GM20431 (cell line): ENCODE measurements at regions not wholly inside any gene's neighbourhood (a gene's known extent, or its start where the extent isn't known, plus 50 kb on each side); places are given as distances from the start of the nearest gene placed in this dataset.
"Not testable (repeated sequence)": the region's sequence is repeated elsewhere in the genome, so short reads cannot be mapped to it uniquely, and the experiment has no call there.

Source experiments
- in situ Hi-C: fragments of 300-500 bp; cut with MseI, MboI; formaldehyde crosslinking; loops from one replicate; pipeline ENCODE4 v1.15.0; 2020; ENCODE audit warnings: low sequenced_read_pairs; ENCODE audit not compliant: unreplicated experiment

DNA sequence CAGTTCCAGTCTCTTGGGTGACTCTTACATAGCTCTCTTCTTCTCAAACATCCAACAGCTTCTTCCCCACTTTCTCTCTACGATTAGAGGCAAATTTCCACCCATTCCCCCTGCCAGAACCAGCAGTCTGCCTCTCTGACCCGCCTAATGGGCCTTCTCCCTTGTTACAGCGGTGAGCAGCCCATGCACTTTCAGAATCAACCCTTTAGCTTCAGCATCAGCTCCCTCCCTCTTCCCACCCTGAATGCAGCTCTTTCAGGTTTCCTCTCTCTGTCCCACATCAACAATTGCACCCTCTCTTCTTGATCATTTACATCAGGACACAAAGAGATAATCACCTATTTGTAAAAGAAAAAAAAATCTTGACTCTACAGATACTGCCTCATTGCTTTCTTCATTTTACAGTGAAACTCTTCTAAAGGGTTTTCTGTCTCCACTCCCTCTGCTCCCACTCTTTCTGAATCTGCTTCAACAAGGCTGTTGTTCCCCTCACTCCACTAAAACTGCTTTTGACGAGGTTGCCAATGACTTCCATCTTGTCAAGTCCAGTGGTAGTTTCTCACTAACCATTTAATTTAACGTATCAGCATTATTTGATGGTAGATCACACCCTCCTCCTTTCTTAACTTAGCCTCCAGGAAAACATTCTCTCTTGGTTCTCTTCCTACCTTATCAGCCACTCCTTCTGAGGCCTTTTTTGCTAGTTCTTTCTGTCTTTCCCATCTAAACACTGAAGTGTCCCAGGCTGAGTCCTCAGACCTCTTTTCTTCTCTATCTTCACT lies 106.6 kb downstream of the NPY start:
- in situ Hi-C loops, result no loop called here

- in situ Hi-C loops, result no loop called here
These were observed 108.8 kb downstream of the NPY start for GRCh38 chr7:24392774-24393173.

GRCh38 chr7:24395512-24395911 lies 111.5 kb downstream of the NPY start:
- in situ Hi-C loops, result no loop called here

DNA sequence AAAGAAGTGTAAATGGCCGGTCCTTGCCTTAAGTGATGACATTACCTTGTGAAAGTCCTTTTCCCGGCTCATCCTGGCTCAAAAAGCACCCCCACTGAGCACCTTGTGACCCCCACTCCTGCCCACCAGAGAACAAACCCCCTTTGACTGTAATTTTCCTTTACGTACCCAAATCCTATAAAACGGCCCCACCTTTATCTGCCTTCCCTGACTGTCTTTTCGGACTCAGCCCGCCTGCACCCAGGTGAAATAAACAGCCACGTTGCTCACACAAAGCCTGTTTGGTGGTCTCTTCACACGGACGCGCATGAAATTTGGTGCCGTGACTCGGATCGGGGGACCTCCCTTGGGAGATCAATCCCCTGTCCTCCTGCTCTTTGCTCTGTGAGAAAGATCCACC lies 112.4 kb downstream of the NPY start:
- in situ Hi-C loops, result not testable (repeated sequence)

DNA sequence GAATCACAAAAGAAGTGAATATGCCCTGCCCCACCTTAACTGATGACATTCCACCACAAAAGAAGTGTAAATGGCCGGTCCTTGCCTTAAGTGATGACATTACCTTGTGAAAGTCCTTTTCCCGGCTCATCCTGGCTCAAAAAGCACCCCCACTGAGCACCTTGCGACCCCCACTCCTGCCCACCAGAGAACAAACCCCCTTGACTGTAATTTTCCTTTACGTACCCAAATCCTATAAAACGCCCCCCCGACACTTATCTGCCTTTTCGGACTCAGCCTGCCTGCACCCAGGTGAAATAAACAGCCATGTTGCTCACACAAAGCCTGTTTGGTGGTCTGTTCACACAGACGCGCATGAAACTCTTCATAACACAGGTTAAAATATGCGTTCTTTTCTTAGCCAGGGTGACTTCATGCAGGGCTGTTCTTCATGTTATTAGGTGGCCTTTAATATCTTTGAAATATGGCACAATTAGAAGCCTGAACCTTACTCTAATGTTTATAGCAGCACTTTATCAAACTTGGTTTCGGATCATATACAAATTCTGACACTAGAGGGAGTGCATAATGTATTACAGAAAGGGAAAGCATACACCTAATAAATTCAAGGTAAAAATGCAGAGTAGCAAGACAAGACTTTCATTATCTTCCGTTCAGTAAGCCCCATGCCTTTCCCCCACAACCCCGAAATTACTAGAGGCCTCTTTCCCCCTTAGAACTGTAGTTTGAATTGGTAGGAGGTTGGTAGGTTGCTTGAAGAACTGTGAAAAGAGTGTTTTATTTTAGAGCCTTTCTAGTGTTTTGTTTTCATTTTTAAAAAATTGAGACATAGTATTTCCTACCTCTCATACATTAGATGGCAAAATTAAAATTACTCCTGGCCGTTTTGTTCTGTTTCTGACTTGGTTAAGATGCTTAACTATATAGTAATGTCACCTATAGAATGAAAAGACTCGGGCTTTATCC lies 117.9 kb downstream of the NPY start:
- in situ Hi-C loops, result loop anchor here (25.0 kb wide), 1 partner anchor 260 kb away; no protein-coding TSS in a partner anchor

GRCh38 chr7:24402655-24403054 lies 118.7 kb downstream of the NPY start:
- in situ Hi-C loops, result loop anchor here (25.0 kb wide), 1 partner anchor 260 kb away; no protein-coding TSS in a partner anchor

GRCh38 chr7:24403557-24403956 lies 119.6 kb downstream of the NPY start:
- in situ Hi-C loops, result loop anchor here (25.0 kb wide), 1 partner anchor 259 kb away; no protein-coding TSS in a partner anchor

GRCh38 chr7:24404315-24404714 lies 120.3 kb downstream of the NPY start:
- in situ Hi-C loops, result loop anchor here (25.0 kb wide), 1 partner anchor 258 kb away; no protein-coding TSS in a partner anchor

GRCh38 chr7:24405002-24405401 lies 121.0 kb downstream of the NPY start:
- in situ Hi-C loops, result loop anchor here (25.0 kb wide), 1 partner anchor 257 kb away; no protein-coding TSS in a partner anchor

GRCh38 chr7:24406053-24406788 lies 122.2 kb downstream of the NPY start:
- in situ Hi-C loops, result loop anchor here (25.0 kb wide), 1 partner anchor 256 kb away; no protein-coding TSS in a partner anchor

GRCh38 chr7:24406789-24407299 lies 122.9 kb downstream of the NPY start:
- in situ Hi-C loops, result loop anchor here (25.0 kb wide), 1 partner anchor 255 kb away; no protein-coding TSS in a partner anchor

- in situ Hi-C loops, result loop anchor here (25.0 kb wide), 1 partner anchor 254 kb away; no protein-coding TSS in a partner anchor
These were observed 124.0 kb downstream of the NPY start for GRCh38 chr7:24407965-24408364.

GRCh38 chr7:24408798-24409430 lies 124.9 kb downstream of the NPY start:
- in situ Hi-C loops, result loop anchor here (25.0 kb wide), 1 partner anchor 253 kb away; no protein-coding TSS in a partner anchor

DNA sequence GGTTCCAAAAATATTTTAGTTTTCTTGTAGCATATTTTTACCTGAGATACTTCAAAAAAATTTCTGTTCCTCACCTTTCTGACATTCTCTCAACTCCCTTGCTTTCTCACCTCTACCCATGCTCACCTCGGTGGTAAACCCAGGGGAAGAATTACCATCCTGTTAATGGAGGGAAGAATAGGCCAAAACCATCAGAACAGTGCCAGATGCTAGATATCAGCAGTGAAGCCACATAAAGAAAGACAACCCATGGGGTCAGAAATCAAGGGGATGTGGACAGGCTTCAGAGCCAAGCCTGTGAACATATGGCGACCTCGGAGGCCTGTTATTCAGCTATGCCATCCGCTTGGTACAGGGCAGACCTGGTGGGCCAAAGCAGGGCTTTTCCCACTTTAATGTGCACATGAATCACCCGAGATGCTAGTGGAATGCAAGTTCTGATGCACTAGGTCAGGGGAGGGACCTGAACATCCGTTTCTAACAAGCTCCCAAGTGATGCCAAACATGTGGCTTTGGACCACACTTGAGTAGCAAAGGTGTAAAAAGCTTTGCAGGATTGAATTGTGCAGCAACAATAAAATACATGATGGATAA lies 125.5 kb downstream of the NPY start:
- in situ Hi-C loops, result loop anchor here (25.0 kb wide), 1 partner anchor 253 kb away; no protein-coding TSS in a partner anchor

GRCh38 chr7:24411226-24411625 lies 127.2 kb downstream of the NPY start:
- in situ Hi-C loops, result loop anchor here (25.0 kb wide), 1 partner anchor 251 kb away; no protein-coding TSS in a partner anchor

DNA sequence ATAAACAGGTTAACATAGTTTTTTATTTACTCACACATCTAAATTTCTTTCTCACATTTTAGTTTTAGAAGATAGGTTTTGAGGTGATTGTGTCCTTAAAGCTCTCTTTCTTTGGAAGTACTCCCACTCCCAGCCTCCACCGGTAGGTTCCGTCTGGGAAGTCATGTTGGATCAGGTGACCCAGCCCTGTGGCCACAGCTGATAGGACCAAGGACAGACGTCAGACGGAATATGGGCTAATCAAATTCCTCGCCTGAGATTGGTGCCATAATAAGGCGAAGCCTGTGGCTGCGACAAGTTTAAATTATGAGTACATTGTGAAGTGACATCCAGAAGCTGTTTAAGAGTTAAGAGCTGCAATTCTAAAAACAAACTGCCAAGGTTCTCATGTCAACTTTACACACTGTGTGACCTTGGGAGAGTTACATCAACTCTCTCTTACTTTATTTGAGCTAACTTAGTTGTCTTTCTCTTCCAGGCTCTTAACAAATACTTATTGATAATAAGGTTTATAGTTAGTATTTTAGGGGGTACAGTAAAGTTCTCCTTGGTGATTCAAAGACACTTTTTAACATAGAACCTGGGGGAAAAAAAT lies 133.6 kb downstream of the NPY start:
- in situ Hi-C loops, result loop anchor here (25.0 kb wide), 1 partner anchor 245 kb away; no protein-coding TSS in a partner anchor

DNA sequence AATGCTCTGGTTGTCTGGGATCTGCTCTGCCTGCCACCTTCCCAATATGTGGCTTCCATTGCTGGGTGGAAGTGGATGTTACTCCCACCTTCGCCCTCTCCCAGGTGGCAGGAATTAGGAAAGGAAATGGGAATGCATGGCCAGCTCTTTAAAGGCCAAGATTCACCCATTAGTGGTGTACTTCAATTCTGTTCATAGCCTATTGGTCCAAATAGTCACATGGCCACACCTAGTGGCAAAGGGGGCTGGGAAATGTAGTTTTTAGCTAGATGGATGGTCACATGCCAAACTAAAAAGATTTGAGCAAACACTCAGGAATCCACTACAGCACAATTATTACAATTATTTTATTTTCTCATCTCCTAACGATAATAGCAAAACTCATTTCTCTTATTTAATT lies 135.1 kb downstream of the NPY start:
- in situ Hi-C loops, result loop anchor here (25.0 kb wide), 1 partner anchor 243 kb away; no protein-coding TSS in a partner anchor

DNA sequence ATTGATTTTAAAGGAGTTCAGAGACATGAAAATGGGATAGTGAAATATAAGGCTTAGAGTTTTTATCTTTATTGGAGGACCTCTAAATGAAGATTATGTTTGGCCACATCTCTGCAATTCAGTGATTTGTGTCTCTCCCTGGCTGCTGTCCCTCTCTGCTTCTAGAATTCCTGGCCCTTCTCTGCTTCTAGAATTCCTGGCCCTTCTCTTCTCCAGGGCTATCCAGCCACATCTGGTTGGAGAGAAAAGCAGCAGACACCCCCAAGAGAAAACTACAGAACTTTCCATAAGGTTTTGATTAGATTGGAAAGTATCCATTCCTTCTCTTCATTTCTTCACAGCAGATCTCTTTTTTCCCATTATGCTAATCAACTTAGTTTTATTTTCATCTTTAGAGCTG lies 135.5 kb downstream of the NPY start:
- in situ Hi-C loops, result loop anchor here (25.0 kb wide), 1 partner anchor 243 kb away; no protein-coding TSS in a partner anchor
